ENCODE measurements at regions not wholly inside any gene's neighbourhood (a gene's known extent, or its start where the extent isn't known, plus 50 kb on each side); places are given as distances from the start of the nearest gene placed in this dataset.

- no peak overlapping the region for H3K4me3 ChIP-seq (ENCODE audit: low read depth, low read length)
- TF ChIP-seq CTCF (IDR thresholded peaks at IDR 0.05; ENCODE audit: insufficient read depth, low read length), result no peak
- peak; percentile 35 for DNase-seq (ENCODE audit: low read depth)
Measured at GRCh38 chr4:12583275-12583674, 900.9 kb downstream of the RAB28 start.

GRCh38 chr4:12580787-12581186 is 903.4 kb downstream of the RAB28 start:
- no peak overlapping the region for H3K4me3 ChIP-seq (ENCODE audit: low read depth, low read length)
- TF ChIP-seq CTCF (IDR thresholded peaks at IDR 0.05; ENCODE audit: insufficient read depth, low read length), result no peak
- DNase-seq (ENCODE audit: low read depth), result no peak

GRCh38 chr4:12579172-12579571 is 905.0 kb downstream of the RAB28 start:
- peak; percentile 82 for DNase-seq (ENCODE audit: low read depth)
- no peak overlapping the region for H3K4me3 ChIP-seq (ENCODE audit: low read depth, low read length)
- TF ChIP-seq CTCF (IDR thresholded peaks at IDR 0.05; ENCODE audit: insufficient read depth, low read length), result no peak

GRCh38 chr4:12576409-12576808 is 907.7 kb downstream of the RAB28 start:
- no peak overlapping the region for H3K4me3 ChIP-seq (ENCODE audit: low read depth, low read length)
- no peak for TF ChIP-seq CTCF (IDR thresholded peaks at IDR 0.05; ENCODE audit: insufficient read depth, low read length)
- no peak for DNase-seq (ENCODE audit: low read depth)

GRCh38 chr4:12573716-12574115 is 910.4 kb downstream of the RAB28 start:
- no peak for TF ChIP-seq CTCF (IDR thresholded peaks at IDR 0.05; ENCODE audit: insufficient read depth, low read length)
- H3K4me3 ChIP-seq (ENCODE audit: low read depth, low read length), result no peak overlapping the region
- peak; percentile 9 for DNase-seq (ENCODE audit: low read depth)

GRCh38 chr4:12562476-12563140 is 921.5 kb downstream of the RAB28 start:
- H3K4me3 ChIP-seq (ENCODE audit: low read depth, low read length), result no peak overlapping the region
- TF ChIP-seq CTCF (IDR thresholded peaks at IDR 0.05; ENCODE audit: insufficient read depth, low read length), result no peak
- no peak for DNase-seq (ENCODE audit: low read depth)

GRCh38 chr4:12562021-12562420 is 922.1 kb downstream of the RAB28 start:
- DNase-seq (ENCODE audit: low read depth), result peak; percentile 63
- no peak for TF ChIP-seq CTCF (IDR thresholded peaks at IDR 0.05; ENCODE audit: insufficient read depth, low read length)
- H3K4me3 ChIP-seq (ENCODE audit: low read depth, low read length), result no peak overlapping the region
